Effector memory CD4-positive, alpha-beta T cell (primary cell): ENCODE measurements at regions not wholly inside any gene's neighbourhood (a gene's known extent, or its start where the extent isn't known, plus 50 kb on each side); places are given as distances from the start of the nearest gene placed in this dataset.
"Not testable (repeated sequence)": the region's sequence is repeated elsewhere in the genome, so short reads cannot be mapped to it uniquely, and the experiment has no call there.

Experiments used
- DNase-seq, 3 donors: peaks; one replicate each; pipeline ENCODE4 v3.0.0-alpha.2; 2020
- H3K27ac ChIP-seq: 2 replicates; pipeline ENCODE4 v1.7.0; 2013; ENCODE audit warnings: mild to moderate bottlenecking, low read length, moderate library complexity; ENCODE audit not compliant: insufficient read depth, poor library complexity, severe bottlenecking
- H3K27me3 ChIP-seq: replicated peaks from 2 replicates; pipeline ENCODE4 v1.7.0; 2013; ENCODE audit warnings: mild to moderate bottlenecking, low read length; ENCODE audit not compliant: insufficient read depth, control insufficient read depth, poor library complexity, severe bottlenecking
- H3K36me3 ChIP-seq: 2 replicates; pipeline ENCODE4 v1.7.0; 2013; ENCODE audit warnings: mild to moderate bottlenecking, low read length, moderate library complexity; ENCODE audit not compliant: control insufficient read depth, insufficient read depth
- H3K4me1 ChIP-seq: 2 replicates; pipeline ENCODE4 v1.7.0; 2013; ENCODE audit warnings: low read length, mild to moderate bottlenecking; ENCODE audit not compliant: control insufficient read depth, insufficient read depth, poor library complexity, severe bottlenecking
- H3K4me3 ChIP-seq: 2 replicates; pipeline ENCODE4 v1.7.0; 2013; ENCODE audit warnings: low read length, low read depth, mild to moderate bottlenecking; ENCODE audit not compliant: insufficient read depth, poor library complexity, severe bottlenecking
- H3K9me3 ChIP-seq: 2 replicates; pipeline ENCODE4 v1.7.0; 2013; ENCODE audit warnings: mild to moderate bottlenecking, low read length, moderate library complexity; ENCODE audit not compliant: control insufficient read depth

DNA sequence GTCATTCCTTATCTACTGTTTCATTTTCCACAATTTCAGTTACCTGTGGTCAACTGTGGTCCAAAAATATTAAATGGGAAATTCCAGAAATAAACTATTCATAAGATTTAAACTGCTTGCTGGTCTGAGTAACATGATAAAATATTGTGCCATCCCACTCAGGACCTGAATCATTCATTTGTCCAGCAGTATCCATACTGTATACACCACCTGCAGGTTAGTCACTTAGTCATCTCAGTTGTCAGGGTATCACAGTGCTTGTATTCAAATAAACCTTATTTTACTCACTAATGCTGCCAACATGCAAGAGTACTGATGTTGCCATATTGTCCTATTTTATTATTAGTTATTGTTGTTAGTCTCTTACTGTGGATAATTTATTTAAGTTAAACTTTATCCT is 139.7 kb downstream of the FBXO4 start:
- Histone ChIP-seq H3K4me3 (no peak overlapping the region), H3K27me3 (no peaks in the 10 kb centered on the region), H3K4me1 (no peaks in the 10 kb centered on the region), H3K27ac (no peak overlapping the region), H3K9me3 (no peaks in the 10 kb centered on the region), H3K36me3 (no peaks in the 10 kb centered on the region)
- no peak for DNase-seq

GRCh38 chr5:42066131-42066530 is 141.1 kb downstream of the FBXO4 start:
- Histone ChIP-seq H3K9me3 (no peaks in the 10 kb centered on the region), H3K36me3 (no peaks in the 10 kb centered on the region), H3K27ac (no peak overlapping the region), H3K4me1 (no peaks in the 10 kb centered on the region), H3K4me3 (no peak overlapping the region), H3K27me3 (no peaks in the 10 kb centered on the region)
- DNase-seq = no peak

GRCh38 chr5:42074353-42074752 is 149.3 kb downstream of the FBXO4 start:
- no peaks in the 10 kb centered on the region for H3K9me3 ChIP-seq
- H3K36me3 ChIP-seq = no peaks in the 10 kb centered on the region
- no peak overlapping the region for H3K27ac ChIP-seq
- H3K4me1 ChIP-seq = no peaks in the 10 kb centered on the region
- no peak for DNase-seq
- no peak overlapping the region for H3K4me3 ChIP-seq
- H3K27me3 ChIP-seq = no peaks in the 10 kb centered on the region

DNA sequence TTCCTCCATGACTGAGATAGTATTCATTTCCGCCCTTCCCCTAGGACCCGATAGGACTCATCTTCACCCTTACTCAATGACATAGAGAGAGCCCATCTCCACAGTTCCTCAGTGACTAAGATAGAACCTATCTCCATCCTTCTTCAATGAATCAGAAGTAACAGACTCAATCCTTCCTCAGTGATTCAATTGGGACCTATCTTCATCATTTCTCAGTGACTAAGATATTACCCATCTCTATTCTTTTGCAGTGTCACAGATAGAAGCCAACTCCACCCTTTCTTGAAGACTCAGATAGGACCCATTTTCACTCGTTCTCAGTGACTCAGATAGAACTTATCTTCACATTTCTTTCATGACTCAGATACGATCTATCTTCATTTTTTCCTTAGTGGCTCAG is 164.6 kb downstream of the FBXO4 start:
- DNase-seq = no peak
- no peaks in the 10 kb centered on the region for H3K27me3 ChIP-seq
- no peaks in the 10 kb centered on the region for H3K36me3 ChIP-seq
- H3K4me1 ChIP-seq = no peaks in the 10 kb centered on the region
- H3K27ac ChIP-seq = no peak overlapping the region
- no peak overlapping the region for H3K4me3 ChIP-seq
- H3K9me3 ChIP-seq = no peaks in the 10 kb centered on the region

DNA sequence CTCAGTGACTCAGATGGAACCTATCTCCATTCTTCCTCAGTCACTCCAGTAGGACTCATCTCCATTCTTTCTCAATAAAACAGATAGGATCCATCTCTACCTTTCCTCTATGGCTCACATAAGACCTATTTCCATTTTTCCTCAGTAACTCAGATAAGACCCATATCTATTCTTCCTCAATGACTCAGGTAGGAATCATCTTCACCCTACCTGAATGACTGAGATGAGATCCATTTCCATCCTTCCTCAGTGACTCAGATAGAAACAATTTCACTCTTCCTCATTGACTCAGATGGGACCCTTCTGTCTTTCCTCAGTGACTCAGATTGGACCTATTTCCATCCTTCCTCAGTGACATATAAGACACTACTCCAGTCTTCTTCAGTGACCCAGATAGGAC is 165.1 kb downstream of the FBXO4 start:
- no peak for DNase-seq
- H3K27me3 ChIP-seq = no peaks in the 10 kb centered on the region
- no peaks in the 10 kb centered on the region for H3K4me1 ChIP-seq
- H3K27ac ChIP-seq = no peak overlapping the region
- H3K36me3 ChIP-seq = no peaks in the 10 kb centered on the region
- H3K4me3 ChIP-seq = no peak overlapping the region
- no peaks in the 10 kb centered on the region for H3K9me3 ChIP-seq

GRCh38 chr5:42099846-42100245 is 174.8 kb downstream of the FBXO4 start:
- H3K4me1 ChIP-seq, DNase-seq, H3K4me3 ChIP-seq, H3K27ac ChIP-seq, H3K9me3 ChIP-seq, H3K27me3 ChIP-seq, H3K36me3 ChIP-seq: not testable (repeated sequence)

DNA sequence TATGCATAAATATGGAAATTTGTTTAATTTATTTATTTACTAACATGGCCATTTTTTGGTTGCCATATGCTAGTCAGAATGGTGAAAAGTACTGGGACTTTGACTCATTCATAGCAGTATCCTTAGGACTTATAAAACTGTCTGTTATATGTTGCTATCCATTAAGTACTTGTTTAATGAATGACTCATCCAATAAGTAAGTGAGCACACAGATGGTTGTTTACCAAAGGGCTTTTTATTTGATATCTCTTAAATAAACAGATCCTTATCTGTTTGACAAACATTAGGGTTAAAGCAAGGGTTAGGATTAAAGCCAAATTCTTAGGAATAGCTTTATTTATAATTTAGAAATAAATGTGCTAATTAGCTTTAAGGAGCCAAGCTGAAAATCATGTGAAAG is 183.4 kb downstream of the FBXO4 start:
- H3K27me3 ChIP-seq = no peaks in the 10 kb centered on the region
- no peaks in the 10 kb centered on the region for H3K36me3 ChIP-seq
- H3K27ac ChIP-seq = no peak overlapping the region
- H3K4me3 ChIP-seq = no peak overlapping the region
- H3K4me1 ChIP-seq = no peaks in the 10 kb centered on the region
- no peaks in the 10 kb centered on the region for H3K9me3 ChIP-seq
- no peak for DNase-seq

- Histone ChIP-seq H3K27me3 (no peaks in the 10 kb centered on the region), H3K4me3 (no peak overlapping the region), H3K9me3 (no peaks in the 10 kb centered on the region), H3K4me1 (no peaks in the 10 kb centered on the region), H3K27ac (no peak overlapping the region), H3K36me3 (no peaks in the 10 kb centered on the region)
- DNase-seq = no peak
Observed at GRCh38 chr5:42109006-42109572, 184.0 kb downstream of the FBXO4 start.

GRCh38 chr5:42115721-42116120 is 190.6 kb downstream of the FBXO4 start:
- not testable (repeated sequence) for H3K9me3 ChIP-seq, DNase-seq, H3K4me3 ChIP-seq, H3K4me1 ChIP-seq, H3K27me3 ChIP-seq, H3K36me3 ChIP-seq, H3K27ac ChIP-seq

DNA sequence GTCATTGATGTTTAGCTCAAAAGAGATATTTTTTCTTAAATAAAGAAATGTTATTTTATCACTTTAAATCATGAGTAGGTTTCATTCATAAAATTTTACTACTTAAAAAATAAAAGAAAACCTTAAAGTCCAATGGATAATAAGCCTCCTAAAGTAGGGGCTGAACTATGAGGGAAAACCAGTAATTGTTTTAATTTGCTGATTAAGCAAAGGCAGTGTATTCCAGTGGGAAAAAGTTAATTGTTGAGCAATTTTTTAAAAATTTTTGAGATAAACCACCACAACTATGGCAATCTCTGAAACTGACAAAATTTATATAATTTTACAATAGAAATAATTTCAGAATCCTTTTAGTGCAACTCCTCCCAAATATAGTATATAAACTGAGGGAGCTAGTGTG is 195.0 kb downstream of the FBXO4 start:
- Histone ChIP-seq H3K9me3 (no peaks in the 10 kb centered on the region), H3K27me3 (no peaks in the 10 kb centered on the region), H3K4me3 (no peak overlapping the region), H3K27ac (no peak overlapping the region), H3K4me1 (no peaks in the 10 kb centered on the region), H3K36me3 (no peaks in the 10 kb centered on the region)
- DNase-seq = no peak

- H3K9me3 ChIP-seq = no peaks in the 10 kb centered on the region
- H3K4me3 ChIP-seq = no peak overlapping the region
- no peak overlapping the region for H3K27ac ChIP-seq
- no peaks in the 10 kb centered on the region for H3K36me3 ChIP-seq
- DNase-seq = no peak
- H3K4me1 ChIP-seq = no peaks in the 10 kb centered on the region
- H3K27me3 ChIP-seq = no peaks in the 10 kb centered on the region
Observed at GRCh38 chr5:42121401-42121800, 196.3 kb downstream of the FBXO4 start.
